RWPE2 (cell line): ENCODE measurements at regions not wholly inside any gene's neighbourhood (a gene's known extent, or its start where the extent isn't known, plus 50 kb on each side); places are given as distances from the start of the nearest gene placed in this dataset.
A peak's percentile ranks its signal among the peaks of the same experiment; 100 is the strongest.
"Not testable (repeated sequence)": the region's sequence is repeated elsewhere in the genome, so short reads cannot be mapped to it uniquely, and the experiment has no call there.

Experiments used
- ATAC-seq: fragments of 200-7000 bp; cut with Tn5 transposase; 3 replicates; pipeline ENCODE4 v1.9.1; 2021; ENCODE audit warnings: low read depth
- DNase-seq: peaks from one replicate; pipeline ENCODE4 v3.0.0-alpha.2; 2020; ENCODE audit warnings: low spot score
- H3K27ac ChIP-seq: fragments of 450-650 bp; 2 replicates; pipeline ENCODE4 v1.5.1; 2017; ENCODE audit warnings: mild to moderate bottlenecking; ENCODE audit not compliant: poor library complexity, severe bottlenecking
- H3K27me3 ChIP-seq: fragments of 250-450 bp; sonication (Bioruptor Pico); 2 replicates; pipeline ENCODE4 v1.5.1; 2021; ENCODE audit warnings: mild to moderate bottlenecking, moderate library complexity; ENCODE audit not compliant: insufficient read depth, poor library complexity, severe bottlenecking
- H3K36me3 ChIP-seq: fragments of 250-450 bp; sonication (Bioruptor Pico); 2 replicates; pipeline ENCODE4 v1.5.1; 2020; ENCODE audit warnings: low read depth, mild to moderate bottlenecking, moderate library complexity
- H3K4me1 ChIP-seq: fragments of 250-450 bp; sonication (Bioruptor Pico); 2 replicates; pipeline ENCODE4 v1.5.1; 2021; ENCODE audit warnings: mild to moderate bottlenecking, moderate library complexity; ENCODE audit not compliant: insufficient read depth, poor library complexity, severe bottlenecking
- H3K4me3 ChIP-seq: fragments of 250-450 bp; sonication (Bioruptor Pico); 2 replicates; pipeline ENCODE4 v1.5.1; 2021; ENCODE audit warnings: mild to moderate bottlenecking, moderate library complexity; ENCODE audit not compliant: severe bottlenecking
- H3K9me3 ChIP-seq: fragments of 250-450 bp; sonication (Bioruptor Pico); 2 replicates; pipeline ENCODE4 v1.5.1; 2021; ENCODE audit warnings: mild to moderate bottlenecking, moderate library complexity; ENCODE audit not compliant: severe bottlenecking
- CTCF ChIP-seq: fragments of 450-650 bp; IDR thresholded peaks from one replicate; pipeline ENCODE4 v1.5.1; 2017; ENCODE audit warnings: mild to moderate bottlenecking, moderate library complexity; ENCODE audit not compliant: poor library complexity, severe bottlenecking

DNA sequence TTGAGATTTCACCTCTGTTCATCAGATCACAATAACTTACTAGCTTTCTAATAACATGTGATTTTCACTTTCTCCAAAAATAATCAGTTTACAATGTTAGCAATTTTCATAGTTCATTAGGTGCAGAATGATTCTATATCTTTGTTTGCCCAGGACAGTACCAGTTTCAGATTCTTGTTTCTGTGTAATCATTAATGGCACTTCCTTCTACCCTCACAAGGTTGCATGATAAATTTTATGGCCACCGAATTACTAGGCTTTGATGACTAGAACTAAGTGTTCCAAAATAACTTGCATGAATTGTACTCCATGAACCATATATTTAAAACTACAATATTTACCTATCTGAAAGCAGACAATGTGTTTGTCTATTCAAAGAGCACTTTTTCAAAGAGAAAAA is 442.3 kb downstream of the EPHA7 start:
- ATAC-seq (no peak), DNase-seq (no peak)
- TF ChIP-seq CTCF, result no peak
- H3K4me1 ChIP-seq, result no peaks in the 10 kb centered on the region
- H3K36me3 ChIP-seq, result no peaks in the 10 kb centered on the region
- H3K9me3 ChIP-seq, result no peaks in the 10 kb centered on the region
- H3K27me3 ChIP-seq, result no peaks in the 10 kb centered on the region
- H3K27ac ChIP-seq, result no peak overlapping the region
- H3K4me3 ChIP-seq, result no peak overlapping the region

DNA sequence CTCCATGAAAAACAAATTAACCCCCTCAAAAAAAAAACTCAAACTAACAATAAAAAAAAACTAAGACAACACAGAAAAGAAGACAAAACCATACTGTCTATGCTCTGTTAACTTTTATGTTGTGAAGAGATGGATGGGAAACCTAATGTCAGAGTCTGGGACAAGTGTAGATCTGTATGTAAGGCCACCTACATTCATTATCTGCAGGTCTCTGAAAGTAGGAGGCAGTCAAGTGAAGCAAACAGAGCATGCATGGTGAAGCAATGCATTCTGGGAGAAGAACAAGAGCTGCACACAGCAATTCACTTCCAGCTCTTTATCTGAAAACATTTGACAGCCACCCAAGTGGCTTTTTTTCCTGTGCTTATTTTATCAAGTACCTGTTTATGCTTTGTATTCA is 452.0 kb downstream of the EPHA7 start:
- Histone ChIP-seq H3K27me3 (no peaks in the 10 kb centered on the region), H3K9me3 (no peaks in the 10 kb centered on the region), H3K27ac (no peak overlapping the region), H3K4me3 (no peak overlapping the region), H3K36me3 (no peaks in the 10 kb centered on the region), H3K4me1 (no peaks in the 10 kb centered on the region)
- no peak for TF ChIP-seq CTCF
- no peak for ATAC-seq
- DNase-seq, result no peak

DNA sequence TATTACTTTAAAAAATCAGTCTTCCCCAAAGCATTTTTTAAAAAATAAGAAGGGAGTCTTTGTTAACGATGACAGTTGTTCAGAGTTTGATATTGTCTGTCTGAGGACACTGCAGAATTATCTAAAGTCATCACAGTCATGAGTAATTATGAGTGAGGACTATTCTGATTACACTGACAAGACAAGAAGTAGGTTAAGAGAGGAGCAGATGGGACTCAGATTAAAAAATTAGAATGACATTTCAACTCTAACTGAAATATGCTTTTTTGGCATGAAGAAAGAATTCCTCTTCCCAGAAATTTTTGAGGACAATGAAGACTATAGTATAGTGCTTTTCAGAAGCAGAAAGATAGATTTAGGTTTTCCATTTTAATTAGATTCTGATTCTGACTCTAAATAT is 456.5 kb downstream of the EPHA7 start:
- Histone ChIP-seq H3K9me3 (no peaks in the 10 kb centered on the region), H3K27me3 (no peaks in the 10 kb centered on the region), H3K27ac (no peak overlapping the region), H3K4me3 (no peak overlapping the region), H3K4me1 (no peaks in the 10 kb centered on the region), H3K36me3 (no peaks in the 10 kb centered on the region)
- ATAC-seq (no peak), DNase-seq (no peak)
- TF ChIP-seq CTCF, result no peak

- H3K4me1 ChIP-seq, H3K4me3 ChIP-seq, ATAC-seq, DNase-seq, H3K9me3 ChIP-seq, H3K27ac ChIP-seq, H3K27me3 ChIP-seq, H3K36me3 ChIP-seq: not testable (repeated sequence)
These were observed 467.2 kb downstream of the EPHA7 start for GRCh38 chr6:92952111-92952510.

DNA sequence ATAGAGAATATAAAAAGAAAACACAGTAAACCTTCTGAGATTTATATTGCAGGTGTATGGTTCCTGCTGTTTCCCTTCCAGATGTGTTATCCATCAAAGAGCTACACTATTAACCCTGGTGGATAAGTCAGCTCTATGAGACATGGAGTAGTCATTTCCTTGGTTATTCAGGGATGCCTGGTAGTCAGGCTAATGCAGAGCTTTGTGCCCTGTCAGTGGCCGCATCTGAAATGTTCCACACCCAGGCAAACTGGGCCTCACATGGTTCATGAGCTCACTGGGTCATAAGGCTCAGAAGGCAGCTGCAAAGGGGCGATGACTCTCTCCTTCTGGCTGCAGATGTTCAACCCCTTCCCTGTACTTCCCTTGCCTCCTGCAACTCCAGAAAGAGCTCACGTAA is 473.6 kb downstream of the EPHA7 start:
- no peak overlapping the region for H3K4me3 ChIP-seq
- H3K9me3 ChIP-seq, result no peaks in the 10 kb centered on the region
- no peak for DNase-seq
- H3K36me3 ChIP-seq, result no peaks in the 10 kb centered on the region
- no peak overlapping the region for H3K27ac ChIP-seq
- TF ChIP-seq CTCF, result no peak
- H3K4me1 ChIP-seq, result no peaks in the 10 kb centered on the region
- H3K27me3 ChIP-seq, result no peaks in the 10 kb centered on the region
- ATAC-seq, result peak; percentile 90
